ENCODE measurements at regions not wholly inside any gene's neighbourhood (a gene's known extent, or its start where the extent isn't known, plus 50 kb on each side); places are given as distances from the start of the nearest gene placed in this dataset.

DNA sequence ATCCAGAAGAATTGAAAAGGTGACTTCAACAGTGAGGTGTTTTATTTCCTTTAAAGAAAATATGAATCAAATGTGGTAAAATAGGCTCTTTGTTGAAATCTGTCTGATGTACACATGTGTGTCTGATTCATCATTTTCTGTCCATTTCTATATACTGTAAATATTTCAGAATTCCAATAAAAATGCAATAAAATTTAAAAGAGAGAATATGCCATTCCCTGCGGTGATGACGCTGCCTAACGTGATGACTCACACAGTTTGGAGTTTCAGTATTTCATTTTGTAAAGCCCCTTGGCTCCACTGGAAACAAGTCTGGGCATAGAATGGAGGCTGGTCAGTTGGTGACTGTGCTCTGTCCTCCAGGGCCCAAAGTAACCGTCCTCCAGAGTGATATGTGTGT, 482.5 kb upstream of the CDH5 start:
- no peak for DNase-seq

DNA sequence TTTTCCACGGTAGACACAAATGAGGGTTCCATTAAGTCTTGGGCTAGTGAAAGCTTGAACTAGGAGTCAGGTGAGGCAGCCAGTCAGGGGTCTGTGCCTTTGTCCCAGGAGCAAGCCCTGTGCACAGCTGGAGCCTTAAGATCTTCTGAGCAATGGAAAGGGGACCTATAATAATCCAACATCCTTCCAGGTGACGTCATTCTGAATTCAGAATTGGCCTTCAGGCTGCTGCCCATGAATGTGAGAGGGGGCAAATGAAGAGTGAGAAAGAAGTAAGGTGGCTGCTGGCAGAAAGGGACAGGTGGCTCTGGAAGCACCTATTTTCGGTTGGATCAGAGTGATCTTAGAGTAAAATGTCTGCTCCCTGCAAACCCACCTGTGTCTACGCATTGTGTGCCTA, 488.1 kb upstream of the CDH5 start:
- DNase-seq: no peak

DNA sequence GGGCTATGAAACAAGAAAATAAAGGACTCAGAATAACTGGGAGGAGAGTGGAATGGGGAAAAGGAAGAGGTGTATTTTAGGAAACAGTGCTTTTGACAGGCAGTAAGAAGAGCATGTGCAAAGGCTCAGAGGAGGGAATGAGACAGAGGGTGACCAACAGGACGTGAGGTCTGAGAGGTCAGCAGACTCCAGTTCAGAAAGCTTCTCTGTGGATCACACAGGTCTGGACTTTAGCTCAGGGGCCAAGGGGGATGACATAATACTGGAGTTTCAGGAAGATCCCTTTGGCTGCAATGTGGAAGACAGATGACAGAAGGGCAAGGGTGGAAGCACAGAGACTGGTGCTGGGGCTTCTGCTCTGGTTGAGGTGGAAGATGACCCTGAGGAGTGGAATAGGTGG, 489.9 kb upstream of the CDH5 start:
- no peak for DNase-seq

DNA sequence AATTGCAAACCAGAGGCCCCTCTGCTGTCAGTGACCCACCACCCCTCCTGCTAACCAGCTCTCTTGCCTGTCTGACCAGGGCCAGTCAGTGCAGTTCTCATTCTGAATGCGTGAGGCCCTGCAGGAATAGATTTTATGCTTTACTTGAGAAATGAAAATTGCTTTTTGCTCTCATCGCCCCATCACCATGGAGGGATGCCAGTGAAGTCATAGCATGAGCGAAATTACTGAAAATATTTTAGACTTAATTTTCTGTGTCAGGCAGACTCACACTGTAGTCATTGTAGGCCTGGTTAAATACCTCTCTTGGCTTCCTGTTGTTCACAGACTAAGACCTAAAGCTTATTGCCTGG, 490.5 kb upstream of the CDH5 start:
- no peak for DNase-seq

DNA sequence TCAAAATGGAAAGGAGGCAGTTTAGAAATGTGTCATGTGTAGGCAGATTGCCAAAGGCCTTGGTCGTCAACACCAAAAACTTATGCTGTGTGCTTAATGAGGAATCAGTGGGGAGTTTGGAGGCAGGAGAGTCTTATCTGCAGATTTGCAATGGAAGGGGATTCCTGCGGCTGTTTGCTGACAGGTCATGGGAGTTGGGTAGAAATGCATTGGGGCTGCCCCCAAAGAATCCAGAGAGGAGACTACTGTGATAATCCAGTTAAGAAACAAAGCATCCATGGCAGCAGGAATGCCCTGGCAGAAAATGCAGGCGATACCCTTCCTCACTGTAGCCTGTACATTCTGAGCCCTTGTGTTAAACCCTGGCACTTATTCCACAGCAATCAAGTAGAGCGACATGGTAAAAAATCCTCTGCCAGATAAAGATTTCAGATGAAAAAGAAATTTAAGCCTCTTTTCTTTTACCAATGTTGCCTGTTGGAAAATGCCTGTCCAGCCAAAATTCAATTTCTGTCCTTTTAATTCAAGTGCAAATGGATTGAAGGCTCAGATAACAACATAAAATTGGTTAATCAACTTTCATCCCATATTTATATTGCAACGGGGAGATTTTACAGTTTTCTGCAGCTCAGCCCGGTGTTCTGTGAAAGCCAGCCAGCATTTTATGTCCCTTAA, 491.0 kb upstream of the CDH5 start:
- no peak for DNase-seq

DNA sequence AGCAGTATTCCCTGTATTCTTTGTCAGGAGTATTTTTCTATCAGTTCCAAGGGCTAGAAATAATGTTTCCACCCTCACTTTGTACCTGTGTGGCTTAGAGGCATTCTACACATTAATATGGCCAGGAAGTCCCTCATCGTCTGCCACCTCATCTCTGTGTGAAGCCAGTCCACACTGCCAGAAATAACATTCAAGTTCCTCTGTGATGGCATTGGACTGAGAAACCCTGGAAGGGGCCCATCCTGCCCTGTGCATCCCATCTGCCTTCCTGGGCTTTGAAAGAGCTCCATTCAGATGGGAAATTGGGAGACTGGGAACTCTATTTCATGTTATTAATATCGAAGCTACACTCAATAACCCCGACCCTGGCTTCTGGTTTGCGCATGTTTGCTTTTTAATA, 497.2 kb upstream of the CDH5 start:
- DNase-seq: no peak

DNA sequence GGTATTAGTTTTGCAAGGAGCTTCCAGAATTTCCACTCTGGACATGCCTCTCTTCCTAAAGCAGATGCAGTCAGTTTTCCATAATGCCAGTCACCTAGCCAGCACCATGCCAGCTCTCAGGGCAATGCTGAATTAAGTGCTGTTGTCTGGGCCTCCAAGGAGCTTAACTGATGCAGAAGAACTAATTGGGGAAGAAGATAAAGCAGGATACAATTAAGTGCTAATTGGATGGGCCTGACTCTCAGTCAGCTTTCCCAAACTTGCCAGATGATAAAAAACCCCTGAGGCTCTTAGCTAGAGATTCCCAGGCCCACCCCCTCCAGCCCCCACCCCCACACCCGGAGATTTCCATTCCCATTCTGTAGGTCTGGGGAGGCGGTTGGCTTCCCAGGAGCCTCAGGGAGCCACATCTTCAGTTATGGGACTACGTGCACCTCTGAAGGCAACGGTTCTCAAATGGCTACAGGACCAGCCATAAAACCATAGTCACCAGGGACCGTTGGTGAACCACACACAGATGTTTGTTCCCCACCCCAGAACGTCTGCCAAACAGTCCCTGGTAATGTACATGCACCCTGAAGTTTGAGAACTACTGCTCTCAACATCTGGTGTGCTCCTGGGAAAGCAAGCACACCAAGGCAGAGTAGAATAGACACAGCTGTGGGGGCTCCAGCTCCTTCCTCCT, 499.1 kb upstream of the CDH5 start:
- no peak for DNase-seq

DNA sequence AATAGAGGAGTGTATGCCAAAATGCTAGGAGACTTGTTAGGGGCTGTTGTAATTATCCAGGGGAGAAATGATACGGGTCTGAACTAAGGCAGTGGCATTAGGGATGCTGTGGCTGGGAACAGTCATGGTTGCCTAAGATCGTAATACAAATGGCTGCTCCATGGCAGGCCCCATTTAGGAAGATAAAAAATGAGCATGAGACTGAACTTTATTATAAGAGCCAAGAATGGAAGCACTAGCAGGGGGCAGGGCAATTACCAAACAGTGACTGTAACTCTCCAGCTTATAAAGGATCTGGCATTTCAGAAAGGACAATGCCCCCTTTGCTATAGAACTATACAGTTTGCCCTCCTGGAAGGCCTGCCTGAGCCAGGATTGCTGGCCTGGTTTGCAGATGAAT, 503.3 kb upstream of the CDH5 start:
- DNase-seq: no peak

DNA sequence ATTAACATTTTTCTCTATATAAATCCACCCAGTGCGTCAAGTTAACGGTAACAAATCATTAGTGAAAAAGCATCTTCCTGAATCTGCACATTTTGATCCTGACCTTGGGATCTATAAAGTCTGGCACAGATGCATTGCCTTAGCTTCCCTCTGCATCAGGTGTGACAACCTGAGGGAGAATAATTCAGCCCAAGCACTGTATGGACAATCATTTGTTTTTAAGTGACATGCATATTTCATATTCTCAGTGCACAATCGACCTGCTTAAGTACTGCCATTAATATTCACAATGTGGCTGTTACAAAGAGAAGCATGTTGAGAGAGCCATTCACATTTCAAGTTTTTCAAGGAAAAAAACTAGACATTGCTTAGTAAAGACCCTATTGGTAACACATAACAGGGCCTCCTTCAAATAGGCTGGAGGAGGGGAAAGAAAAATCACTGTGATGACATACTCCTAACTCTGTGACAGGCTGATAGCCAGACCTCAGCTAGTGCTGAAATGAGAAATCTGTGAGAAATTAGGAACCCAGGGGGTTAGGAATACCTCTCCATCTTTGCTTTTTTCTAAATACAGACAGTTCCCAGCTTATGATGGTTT, 505.3 kb upstream of the CDH5 start:
- no peak for DNase-seq

DNA sequence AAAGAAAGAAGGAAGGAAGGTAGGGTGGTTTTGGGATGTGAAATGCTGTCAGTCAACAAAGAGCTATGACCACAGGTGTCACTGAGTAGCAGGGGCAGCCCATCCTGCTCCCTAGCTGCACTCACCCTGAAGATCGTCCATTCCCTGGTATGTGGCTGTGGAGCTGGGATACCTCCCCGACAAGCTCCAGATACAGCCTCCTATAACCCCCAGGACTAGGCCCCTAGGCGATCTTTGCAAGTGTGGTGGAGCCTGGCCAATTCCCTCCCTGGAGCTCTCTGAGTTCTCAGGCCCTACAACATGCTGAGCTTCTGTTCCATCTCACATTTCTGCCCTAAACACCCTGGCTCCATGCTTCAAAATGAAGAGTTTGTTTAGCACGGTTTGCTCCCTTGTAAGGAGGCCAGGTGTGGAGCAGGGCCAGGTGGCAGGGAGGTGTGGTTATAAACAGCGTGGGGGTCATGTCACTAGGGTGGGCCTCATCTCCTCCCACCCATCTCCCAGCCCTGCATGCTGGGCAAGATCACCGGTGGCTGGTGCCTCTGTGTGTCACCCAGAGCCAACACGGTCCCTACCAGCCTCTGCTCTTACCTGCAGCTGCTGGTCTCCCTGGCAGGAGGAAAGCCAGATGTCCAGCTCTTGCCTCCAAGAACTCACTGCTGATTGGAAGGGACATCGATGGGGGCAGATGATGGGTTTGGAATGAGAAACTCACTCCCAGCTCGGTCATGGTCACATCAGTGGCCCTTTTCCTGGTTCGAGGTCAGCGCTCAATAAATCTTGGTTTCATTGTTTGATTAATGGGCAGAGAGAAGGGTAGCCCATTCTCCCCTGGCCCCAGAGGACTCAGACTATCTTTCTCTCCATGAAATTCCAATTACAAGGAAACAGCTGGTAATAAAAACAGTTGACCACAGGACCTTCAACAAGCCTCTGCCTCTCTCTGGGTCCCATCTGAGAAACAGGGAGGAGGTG, 511.0 kb upstream of the CDH5 start:
- DNase-seq: no peak

DNA sequence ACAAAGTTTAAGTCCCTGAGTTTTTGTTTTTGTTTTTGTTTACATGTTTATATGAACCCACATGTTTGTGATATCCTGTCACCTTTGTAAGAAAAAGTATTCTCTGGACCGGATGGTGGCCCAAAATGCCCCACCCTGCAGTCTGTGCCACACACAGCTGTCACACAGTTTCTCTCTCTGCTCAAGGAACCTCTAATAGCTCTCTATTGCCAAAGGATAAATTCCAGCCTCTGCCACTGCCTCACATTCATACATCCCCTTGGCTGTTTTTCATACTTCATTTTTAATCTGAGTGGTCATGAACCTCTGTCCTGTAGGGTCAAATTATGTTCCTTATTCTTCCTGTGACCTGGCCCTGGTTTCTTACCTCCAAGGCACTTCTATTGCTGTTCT, 520.3 kb upstream of the CDH5 start:
- DNase-seq: no peak

DNA sequence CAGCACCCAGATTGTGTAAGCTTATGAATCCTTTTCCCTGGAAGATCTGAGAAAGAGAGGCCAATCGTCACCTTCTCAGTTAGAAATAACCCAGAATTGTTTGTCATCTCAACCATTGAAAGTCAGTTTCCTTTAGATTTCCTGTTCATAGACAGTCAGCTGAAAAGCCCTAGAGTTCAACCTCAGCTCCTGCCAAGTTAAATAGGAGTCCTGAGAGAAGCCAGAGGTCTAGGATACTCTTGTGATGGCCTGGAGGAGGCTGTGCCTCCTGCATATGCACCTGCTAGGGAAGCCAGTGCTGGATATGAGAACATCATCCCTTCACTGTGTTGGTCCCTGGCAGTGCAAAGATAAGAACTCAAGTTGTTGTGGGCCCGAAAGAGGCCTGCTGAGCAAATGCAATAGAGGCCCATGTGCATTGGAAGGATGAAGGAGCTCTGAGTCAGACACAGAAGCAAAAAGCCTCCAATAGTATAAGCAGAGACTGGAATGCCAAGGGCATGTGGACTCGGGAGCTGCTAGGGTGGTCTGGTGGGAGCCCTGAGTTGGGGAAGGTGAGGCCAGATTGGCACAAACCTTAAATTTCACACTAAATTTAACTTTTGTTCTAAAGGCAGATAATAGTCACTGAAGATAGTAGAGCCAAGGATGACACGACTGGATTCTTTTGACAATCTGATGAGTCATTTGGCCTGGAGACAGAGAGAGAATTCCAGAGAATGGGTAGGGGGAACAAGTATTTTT, 520.9 kb upstream of the CDH5 start:
- no peak for DNase-seq

DNA sequence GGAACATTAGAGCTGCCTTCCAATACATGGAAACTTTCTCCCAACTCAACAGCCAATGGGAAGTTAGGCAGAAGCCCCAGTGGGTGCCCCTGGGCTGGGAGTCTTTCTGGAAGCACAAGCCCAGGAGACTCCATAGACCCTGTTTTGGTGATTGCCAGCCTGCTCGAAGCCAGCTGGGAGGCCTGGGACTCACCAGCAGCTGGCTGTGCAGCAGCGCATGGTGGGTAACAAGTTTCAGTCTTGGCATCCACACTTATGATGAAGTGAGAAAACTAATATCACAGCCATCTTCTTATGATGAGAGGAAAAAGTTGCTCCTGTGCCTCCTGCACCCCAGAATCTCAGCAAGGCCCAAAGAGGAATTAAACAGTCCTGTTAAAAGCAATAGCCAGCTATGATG, 522.5 kb upstream of the CDH5 start:
- no peak for DNase-seq

DNA sequence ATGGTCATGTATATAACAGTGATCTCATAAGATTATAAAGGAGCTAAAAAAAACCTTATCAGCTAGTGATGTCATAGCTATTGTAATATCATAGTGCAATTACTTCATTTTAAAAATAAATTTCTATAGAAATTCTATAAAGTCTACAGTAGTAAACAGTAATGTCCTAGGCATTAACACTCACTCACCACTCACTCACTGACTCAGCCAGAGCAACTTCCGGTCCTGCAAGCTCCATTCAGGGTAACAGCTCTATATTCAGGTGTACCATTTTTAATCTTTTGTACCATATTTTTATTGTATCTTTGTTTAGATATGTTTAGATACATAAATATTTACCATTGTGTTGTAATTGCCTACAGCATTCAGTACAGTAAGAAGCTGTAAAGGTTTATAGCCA, 524.4 kb upstream of the CDH5 start:
- no peak for DNase-seq

DNA sequence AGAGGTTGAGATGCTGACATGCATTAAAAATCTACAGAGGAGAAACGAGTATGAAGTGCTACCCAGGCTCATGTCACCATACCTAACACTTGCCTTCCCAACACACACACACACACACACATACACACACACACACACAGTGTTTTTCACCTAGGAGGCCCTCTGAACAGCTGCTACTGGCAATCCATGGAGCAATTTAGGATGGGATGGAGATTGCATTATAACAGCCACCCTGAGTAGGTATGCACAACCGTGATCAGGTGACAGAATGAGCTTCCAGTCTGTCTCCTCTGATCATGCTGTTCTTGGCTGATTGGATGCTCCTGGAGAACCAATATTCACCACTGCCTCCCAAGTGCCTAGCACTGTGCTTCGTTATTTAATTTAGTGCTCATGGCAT, 528.5 kb upstream of the CDH5 start:
- no peak for DNase-seq

DNA sequence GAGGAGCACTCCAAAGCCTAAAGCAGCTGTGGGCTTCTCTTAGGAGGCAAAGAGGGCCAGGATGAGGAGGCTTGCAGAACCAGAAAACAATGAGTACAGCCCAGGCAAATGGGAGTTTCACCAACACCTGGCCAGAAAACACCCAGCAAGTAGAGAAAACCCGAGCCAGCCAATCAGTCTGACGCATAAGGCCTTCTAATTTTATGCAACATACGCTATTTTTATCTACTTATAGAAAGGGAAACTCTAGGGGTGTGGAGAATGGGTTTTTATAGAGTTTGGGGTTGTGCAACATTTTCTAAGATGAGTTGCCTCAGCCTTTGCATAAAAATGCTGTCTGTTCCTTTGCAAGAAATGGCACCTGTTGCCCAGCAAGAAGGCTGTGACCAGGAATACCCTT, 529.0 kb upstream of the CDH5 start:
- DNase-seq: no peak

DNA sequence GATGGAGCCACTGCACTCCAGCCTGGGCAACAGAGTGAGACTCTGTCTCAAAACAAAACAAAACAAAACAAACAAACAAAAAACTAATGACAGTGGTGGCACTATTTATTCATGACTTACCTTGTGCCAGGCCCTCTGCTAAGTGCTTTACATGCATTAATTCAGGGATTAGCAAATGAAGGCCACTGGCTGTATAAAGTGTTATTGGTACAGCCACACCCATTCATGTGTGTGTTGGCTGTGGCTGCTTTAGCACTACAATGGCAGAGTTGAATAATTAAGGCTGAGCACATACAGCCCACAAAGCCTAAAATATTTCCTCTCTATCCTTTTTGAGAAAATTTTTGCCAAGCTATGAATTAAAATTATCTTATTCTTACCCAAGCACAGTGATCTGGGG, 531.8 kb upstream of the CDH5 start:
- DNase-seq: no peak

DNA sequence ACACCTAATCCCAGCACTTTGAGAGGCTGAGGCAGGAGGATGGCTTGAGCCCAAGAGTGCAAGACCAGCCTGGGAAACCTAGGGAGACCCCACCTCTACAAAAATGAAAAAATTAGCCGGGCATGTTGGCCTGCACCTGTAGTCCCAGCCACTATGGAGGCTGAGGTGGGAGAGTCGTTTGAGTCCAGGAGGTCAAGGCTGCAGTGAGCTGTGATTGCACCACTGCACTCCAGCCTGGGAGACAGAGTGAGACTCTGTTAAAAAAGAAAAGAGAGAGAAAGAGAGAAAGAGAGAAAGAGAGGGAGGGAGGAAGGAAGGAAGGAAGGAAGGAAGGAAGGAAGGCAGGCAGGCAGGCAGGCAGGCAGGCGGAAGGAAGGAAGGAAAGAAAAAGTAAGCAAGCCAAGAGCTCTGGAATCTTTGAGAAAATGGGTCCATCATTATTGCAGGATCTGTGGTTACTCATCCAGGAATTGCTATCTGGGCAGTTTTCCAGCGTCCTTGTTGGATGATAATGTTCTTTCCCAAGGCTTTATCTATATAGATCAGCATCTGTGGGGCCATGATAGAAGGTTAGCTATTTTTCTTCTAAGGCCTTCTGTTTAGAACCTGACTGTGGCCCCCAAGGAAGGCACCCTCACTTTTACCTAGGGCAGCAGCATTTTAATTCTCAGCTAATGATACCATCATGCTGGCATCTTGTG, 533.2 kb upstream of the CDH5 start:
- no peak for DNase-seq

DNA sequence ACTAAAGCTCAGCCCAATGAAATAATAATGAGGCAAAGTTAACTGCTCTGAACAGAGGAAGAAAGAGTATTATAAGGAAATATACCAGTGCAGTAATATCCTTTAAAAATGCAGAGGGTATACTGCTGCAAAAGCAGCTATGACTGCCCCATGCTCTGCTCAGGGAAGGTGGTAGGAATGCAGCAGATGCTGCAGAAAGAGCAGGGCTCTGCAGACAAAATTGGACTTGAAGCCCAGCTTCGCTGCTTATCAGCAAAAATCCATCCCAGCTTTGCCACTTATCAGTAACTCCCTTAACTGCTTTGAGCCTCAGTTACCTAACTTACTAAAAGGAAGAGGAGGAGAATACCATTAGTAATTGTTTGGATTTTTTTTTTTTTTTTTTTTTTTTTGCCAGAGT, 533.8 kb upstream of the CDH5 start:
- peak; percentile 4 for DNase-seq

DNA sequence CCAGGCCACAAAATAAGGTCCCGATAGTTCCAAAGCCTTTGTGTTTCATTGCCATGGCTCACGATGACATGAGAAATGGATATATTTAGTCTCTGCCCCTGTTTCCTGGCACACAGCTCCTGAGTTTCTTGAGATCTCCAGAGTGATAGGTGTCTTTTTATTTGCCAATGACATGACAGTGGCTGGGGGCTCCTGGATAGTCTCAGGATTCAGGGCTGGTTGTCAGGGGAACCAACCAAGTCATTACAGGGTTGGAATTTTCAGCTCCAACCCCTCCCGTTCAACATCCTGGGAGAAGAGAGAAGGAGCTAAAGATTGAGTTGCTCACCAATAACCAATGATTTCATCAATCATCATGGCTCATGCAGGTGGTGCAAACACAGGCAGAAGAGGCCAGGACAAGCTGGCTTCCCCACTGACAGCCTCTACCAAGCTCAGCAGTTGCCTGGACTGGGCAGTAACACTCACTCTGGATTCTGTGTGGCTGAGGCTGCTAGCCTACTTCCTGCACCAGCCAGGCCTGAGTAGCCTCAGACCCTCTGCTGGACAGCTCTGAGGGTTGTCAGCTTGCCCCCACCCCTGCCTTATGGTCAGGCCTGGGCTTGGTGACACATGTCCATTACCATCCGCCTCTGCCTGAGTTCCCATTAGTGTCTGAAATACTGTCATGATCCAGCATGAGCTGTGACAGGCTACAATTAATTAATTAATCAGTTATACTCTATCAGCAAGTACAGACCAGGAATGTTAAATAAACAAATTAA, 534.4 kb upstream of the CDH5 start:
- no peak for DNase-seq

DNA sequence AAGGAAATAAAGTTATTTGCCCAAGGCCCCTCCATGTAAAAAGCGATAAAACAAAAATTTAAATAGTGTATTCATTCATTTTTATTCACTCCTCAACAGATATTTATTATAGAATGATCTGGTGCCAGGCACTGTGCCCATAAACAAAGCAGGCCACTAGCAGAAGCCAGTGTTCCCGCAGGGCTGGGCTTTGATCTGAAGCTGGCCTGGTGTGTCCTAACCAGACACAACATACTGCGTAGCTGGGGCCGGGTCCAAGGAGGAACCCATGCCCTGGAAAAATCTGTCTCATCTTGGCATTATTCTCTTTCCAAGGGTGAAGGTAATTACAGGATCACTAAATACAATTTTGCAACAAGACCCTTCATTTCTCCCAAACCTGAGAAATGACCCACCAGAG, 537.4 kb upstream of the CDH5 start:
- DNase-seq: no peak
